Activated T-cell treated with anti-CD3 and anti-CD28 coated beads, Interleukin-2, amount 50 U/mL, for 24 hours (primary cell): ENCODE measurements at regions not wholly inside any gene's neighbourhood (a gene's known extent, or its start where the extent isn't known, plus 50 kb on each side); places are given as distances from the start of the nearest gene placed in this dataset.
"Not testable (repeated sequence)": the region's sequence is repeated elsewhere in the genome, so short reads cannot be mapped to it uniquely, and the experiment has no call there.

ENCODE experiments used
- DNase-seq: peaks from one replicate; pipeline ENCODE4 v3.0.0-alpha.2; 2020
- H3K27ac Mint-ChIP-seq: 2 replicates; pipeline ENCODE4 v1.8.0; 2020; ENCODE audit warnings: mild to moderate bottlenecking, mixed read lengths
- H3K27me3 Mint-ChIP-seq: 2 replicates; pipeline ENCODE4 v1.8.0; 2020; ENCODE audit warnings: mixed read lengths
- H3K36me3 Mint-ChIP-seq: 2 replicates; pipeline ENCODE4 v1.8.0; 2020; ENCODE audit warnings: low read depth, mixed read lengths
- H3K4me1 Mint-ChIP-seq: 2 replicates; pipeline ENCODE4 v1.8.0; 2020; ENCODE audit warnings: low read depth, mixed read lengths
- H3K4me3 Mint-ChIP-seq: 2 replicates; pipeline ENCODE4 v1.8.0; 2020; ENCODE audit warnings: mild to moderate bottlenecking, moderate library complexity, mixed read lengths
- H3K9me3 Mint-ChIP-seq: 2 replicates; pipeline ENCODE4 v1.8.0; 2020; ENCODE audit warnings: mixed read lengths

DNA sequence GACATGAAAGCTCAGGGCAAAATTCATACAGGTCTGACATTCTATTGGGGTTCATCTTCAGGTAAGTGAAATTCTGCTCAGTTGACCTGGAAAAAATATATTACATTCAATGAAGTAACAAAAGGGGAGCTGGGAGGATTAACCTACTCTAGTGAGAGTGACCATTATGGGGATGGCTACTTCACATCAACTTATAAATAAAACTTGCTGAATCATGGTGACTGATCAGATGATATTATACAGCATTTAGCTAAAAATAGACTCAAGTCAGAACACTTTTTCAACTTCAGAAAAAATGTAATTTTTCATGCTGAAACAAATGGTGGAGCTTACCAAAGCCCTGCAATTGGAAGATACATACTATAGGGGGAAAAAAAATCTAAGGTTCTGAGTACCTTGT is 800.2 kb downstream of the FSCB start:
- H3K4me3 Mint-ChIP-seq: no peak overlapping the region
- H3K27me3 Mint-ChIP-seq: no peaks in the 10 kb centered on the region
- no peaks in the 10 kb centered on the region for H3K36me3 Mint-ChIP-seq
- DNase-seq: no peak
- H3K9me3 Mint-ChIP-seq: peaks cover 7% of the 10 kb centered on the region
- no peaks in the 10 kb centered on the region for H3K4me1 Mint-ChIP-seq
- H3K27ac Mint-ChIP-seq: no peak overlapping the region

DNA sequence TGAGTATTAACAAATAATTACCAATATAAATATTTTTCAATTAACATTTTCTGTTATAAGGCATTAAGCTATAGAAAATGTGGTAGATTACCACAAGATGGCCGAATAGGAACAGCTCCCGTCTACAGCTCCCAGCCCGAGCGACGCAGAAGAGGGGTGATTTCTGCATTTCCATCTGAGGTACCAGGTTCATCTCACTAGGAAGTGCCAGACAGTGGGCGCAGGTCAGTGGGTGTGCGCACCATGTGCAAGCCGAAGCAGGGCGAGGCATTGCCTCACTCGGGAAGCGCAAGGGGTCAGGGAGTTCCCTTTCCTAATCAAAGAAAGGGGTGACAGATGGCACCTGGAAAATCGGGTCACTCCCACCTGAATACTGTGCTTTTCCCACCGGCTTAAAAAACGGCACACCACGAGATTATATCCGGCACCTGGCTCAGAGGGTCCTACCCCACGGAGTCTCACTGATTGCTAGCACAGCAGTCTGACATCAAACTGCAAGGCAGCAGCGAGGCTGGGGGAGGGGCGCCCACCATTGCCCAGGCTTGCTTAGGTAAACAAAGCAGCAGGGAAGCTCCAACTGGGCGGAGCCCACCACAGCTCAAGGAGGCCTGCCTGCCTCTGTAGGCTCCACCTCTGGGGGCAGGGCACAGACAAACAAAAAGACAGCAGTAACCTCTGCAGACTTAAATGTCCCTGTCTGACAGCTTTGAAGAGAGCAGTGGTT is 808.4 kb downstream of the FSCB start:
- not testable (repeated sequence) for H3K4me3 Mint-ChIP-seq, H3K36me3 Mint-ChIP-seq, H3K27ac Mint-ChIP-seq, H3K9me3 Mint-ChIP-seq, DNase-seq, H3K4me1 Mint-ChIP-seq, H3K27me3 Mint-ChIP-seq

DNA sequence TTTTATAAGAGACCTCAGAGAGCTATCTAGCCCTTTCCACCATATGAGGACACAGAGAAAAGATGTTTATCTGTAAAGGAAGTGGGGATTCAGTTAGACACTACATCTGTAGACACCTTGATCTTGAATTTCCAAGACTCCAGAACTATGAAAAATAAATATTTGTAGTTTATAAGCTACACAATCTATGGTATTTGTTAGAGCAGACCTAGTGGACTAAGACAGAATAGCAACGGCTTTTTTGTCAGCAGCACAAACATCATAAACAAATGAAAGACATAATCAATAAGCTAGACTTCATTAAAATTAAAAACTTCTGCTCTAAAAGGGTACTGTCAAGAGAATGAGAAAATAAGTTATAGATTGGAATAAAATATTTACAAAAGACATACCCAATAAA is 810.1 kb downstream of the FSCB start:
- Mint-ChIP-seq H3K4me1 (no peaks in the 10 kb centered on the region), H3K9me3 (peaks cover 2% of the 10 kb centered on the region), H3K4me3 (no peak overlapping the region), H3K27me3 (no peaks in the 10 kb centered on the region), H3K27ac (no peak overlapping the region), H3K36me3 (no peaks in the 10 kb centered on the region)
- DNase-seq: no peak

DNA sequence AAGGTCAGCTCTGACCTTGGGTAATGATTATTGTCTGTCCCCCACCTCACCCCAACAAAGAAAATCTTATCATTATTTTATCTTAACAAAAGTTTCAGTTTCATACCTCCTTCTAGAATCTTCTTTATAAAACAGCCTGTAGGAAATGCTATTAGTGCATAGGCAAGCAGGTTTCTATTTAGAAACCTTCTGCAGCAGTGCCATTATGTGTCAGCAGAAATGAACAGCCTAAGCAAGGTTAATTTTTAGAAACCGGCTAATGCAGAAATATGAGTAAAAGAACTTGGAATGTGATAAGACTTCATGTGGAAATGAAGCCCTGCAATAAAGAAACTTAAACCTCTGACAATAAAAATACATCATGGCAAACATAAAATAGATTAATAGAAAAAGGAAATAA is 814.4 kb downstream of the FSCB start:
- H3K36me3 Mint-ChIP-seq: no peaks in the 10 kb centered on the region
- no peak for DNase-seq
- no peaks in the 10 kb centered on the region for H3K4me1 Mint-ChIP-seq
- H3K9me3 Mint-ChIP-seq: peaks cover 7% of the 10 kb centered on the region
- H3K27ac Mint-ChIP-seq: no peak overlapping the region
- H3K27me3 Mint-ChIP-seq: no peaks in the 10 kb centered on the region
- H3K4me3 Mint-ChIP-seq: no peak overlapping the region

DNA sequence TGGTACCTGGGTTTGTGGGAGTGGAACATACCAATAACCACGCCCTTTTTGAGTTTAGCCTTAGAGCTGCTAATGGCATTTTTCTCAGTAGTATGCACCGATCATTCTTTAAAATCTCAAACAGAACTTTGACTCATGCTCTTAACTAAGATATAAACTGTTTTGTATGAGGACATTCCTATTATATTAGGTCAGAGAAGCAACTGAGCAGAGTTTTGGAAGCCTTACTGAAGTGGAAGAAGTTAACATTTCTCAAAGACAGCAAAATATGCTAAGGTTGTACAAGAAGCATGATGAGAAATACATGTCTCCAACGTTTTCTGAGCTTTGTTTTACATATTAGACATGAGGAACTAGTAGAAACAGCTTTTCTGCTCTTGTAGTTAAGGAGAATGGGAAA is 819.2 kb downstream of the FSCB start:
- DNase-seq: no peak
- Mint-ChIP-seq H3K4me1 (no peaks in the 10 kb centered on the region), H3K27me3 (no peaks in the 10 kb centered on the region), H3K27ac (no peak overlapping the region), H3K4me3 (no peak overlapping the region), H3K36me3 (no peaks in the 10 kb centered on the region), H3K9me3 (peaks cover 10% of the 10 kb centered on the region)

DNA sequence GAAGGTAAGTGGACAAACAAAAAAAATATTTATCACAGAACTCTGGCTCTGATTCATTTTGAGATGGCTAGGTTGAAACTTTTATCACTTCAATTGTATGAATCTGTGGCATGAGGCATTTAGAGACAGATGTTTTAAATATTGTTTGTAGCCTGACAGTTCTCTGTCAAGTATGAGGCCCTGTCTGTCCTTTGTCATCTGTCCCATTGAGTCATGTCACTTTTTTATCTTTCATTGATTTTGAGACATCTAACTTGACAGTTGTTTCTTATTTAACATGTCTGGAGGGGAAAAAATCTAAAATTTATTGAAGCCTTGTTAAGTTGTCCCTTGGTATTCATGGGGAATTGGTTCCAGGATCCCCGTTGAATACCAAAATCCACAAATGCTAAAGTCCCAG is 829.5 kb downstream of the FSCB start:
- DNase-seq: no peak
- H3K4me1 Mint-ChIP-seq: no peaks in the 10 kb centered on the region
- H3K27me3 Mint-ChIP-seq: no peaks in the 10 kb centered on the region
- no peak overlapping the region for H3K4me3 Mint-ChIP-seq
- no peak overlapping the region for H3K27ac Mint-ChIP-seq
- H3K9me3 Mint-ChIP-seq: peaks cover 16% of the 10 kb centered on the region
- no peaks in the 10 kb centered on the region for H3K36me3 Mint-ChIP-seq

DNA sequence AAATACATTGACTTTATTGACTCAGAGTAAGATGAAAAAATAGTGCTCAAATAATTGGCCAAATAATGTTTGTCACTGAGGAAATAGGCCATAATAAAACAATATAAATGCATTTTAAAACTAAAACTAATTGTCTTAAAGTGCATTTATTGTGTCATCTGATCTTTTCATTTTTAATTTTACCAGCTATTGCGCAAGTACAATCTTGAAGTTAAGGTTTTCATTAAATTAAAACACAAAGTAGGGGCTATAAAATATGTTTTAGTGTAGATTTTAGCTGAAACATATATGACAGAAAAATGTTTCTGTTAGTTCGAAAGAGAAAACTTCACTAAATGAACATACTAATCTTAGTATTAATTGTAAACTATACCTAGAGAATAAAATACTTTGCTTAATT is 832.8 kb downstream of the FSCB start:
- H3K27me3 Mint-ChIP-seq: no peaks in the 10 kb centered on the region
- no peak overlapping the region for H3K4me3 Mint-ChIP-seq
- peaks cover 16% of the 10 kb centered on the region for H3K9me3 Mint-ChIP-seq
- H3K36me3 Mint-ChIP-seq: no peaks in the 10 kb centered on the region
- H3K4me1 Mint-ChIP-seq: no peaks in the 10 kb centered on the region
- no peak overlapping the region for H3K27ac Mint-ChIP-seq
- DNase-seq: no peak

DNA sequence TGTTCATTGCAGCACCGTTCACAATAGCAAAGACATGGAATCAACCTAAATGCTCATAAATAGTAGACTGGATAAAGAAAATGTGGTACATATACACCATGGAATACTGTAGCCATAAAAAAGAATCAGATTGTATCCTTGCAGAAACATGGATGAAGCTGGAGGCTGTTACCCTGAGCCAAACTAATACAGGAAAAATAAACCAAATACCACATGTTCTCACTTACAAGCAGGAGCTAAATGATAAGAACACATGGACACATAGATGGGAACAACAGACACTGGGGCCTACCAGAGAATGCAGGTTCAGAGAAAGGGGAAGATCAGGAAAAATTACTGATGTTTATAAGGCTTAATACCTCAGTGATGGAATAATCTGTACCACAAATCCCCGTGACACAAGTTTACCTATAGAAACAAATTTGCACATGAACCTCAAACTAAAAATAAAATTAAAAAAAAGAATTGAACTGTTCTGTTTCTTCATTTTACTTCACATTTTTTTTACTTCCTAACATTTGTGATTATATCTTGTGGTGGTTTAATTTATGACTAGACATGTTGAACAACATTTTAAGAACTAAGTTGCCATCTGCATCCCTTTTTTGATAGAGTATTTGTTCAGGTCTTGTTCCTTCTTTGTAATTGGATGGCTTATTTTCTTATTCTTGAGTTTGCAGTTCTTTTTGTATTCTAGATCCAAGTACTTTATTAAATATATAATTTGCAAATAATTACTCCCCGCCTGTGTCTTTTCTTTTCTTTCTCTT is 835.2 kb downstream of the FSCB start:
- no peak overlapping the region for H3K4me3 Mint-ChIP-seq
- no peak overlapping the region for H3K27ac Mint-ChIP-seq
- H3K9me3 Mint-ChIP-seq: peaks cover 23% of the 10 kb centered on the region
- H3K4me1 Mint-ChIP-seq: no peaks in the 10 kb centered on the region
- no peak for DNase-seq
- no peaks in the 10 kb centered on the region for H3K36me3 Mint-ChIP-seq
- no peaks in the 10 kb centered on the region for H3K27me3 Mint-ChIP-seq

DNA sequence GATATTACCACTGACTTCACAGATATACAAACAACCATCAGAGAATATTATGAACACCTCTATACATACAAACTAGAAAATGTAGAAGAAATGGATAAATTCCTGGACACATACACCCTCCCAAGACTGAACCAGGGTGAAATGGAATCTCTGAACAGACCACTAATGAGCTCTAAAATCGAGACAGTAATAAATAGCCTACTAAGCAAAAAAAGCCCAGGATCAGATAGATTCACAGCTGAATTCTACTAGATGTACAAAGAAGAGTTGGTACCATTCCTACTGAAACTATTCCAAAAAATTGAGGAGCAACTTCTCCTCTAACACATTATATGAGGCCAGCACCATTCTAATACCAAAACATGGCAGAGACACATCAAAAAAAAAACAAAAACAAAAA is 837.7 kb downstream of the FSCB start:
- H3K9me3 Mint-ChIP-seq: peaks cover 20% of the 10 kb centered on the region
- H3K4me3 Mint-ChIP-seq: no peak overlapping the region
- DNase-seq: no peak
- H3K27ac Mint-ChIP-seq: no peak overlapping the region
- no peaks in the 10 kb centered on the region for H3K4me1 Mint-ChIP-seq
- H3K36me3 Mint-ChIP-seq: no peaks in the 10 kb centered on the region
- no peaks in the 10 kb centered on the region for H3K27me3 Mint-ChIP-seq

DNA sequence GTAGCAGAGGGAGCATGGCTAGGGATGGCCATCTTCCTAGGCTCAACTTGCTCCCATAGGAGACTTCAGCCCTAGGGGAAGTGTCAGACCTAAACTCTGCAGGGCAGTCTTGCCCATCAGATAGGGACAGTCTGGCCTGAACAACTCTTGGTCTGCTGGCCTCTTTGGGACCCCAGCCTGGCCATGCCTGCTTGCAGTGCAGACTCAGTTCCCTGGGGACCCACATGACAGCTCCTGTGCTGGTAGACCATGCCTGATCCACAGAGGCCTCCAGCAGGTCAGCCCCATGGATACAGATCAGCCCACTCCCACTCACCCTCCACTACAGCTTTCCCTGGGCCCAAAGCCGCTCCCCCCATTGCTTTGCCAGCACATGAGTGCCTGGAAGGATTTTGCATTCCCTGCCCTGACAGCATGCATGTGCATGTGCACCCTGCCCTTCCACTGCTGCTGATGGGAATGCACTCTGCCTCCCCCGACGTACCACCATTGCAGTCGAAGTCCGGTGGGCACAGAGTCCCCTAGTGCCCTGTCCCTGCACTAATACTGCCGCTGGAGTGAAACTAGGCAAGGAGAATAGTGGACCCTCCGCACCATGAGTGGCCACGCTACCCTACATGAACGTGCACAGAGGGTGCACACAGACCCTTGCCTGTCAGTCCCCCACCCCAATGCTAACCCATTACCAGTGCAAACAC is 841.4 kb downstream of the FSCB start:
- no peaks in the 10 kb centered on the region for H3K36me3 Mint-ChIP-seq
- H3K9me3 Mint-ChIP-seq: peaks cover 15% of the 10 kb centered on the region
- no peak overlapping the region for H3K27ac Mint-ChIP-seq
- DNase-seq: no peak
- H3K27me3 Mint-ChIP-seq: no peaks in the 10 kb centered on the region
- H3K4me1 Mint-ChIP-seq: no peaks in the 10 kb centered on the region
- no peak overlapping the region for H3K4me3 Mint-ChIP-seq

DNA sequence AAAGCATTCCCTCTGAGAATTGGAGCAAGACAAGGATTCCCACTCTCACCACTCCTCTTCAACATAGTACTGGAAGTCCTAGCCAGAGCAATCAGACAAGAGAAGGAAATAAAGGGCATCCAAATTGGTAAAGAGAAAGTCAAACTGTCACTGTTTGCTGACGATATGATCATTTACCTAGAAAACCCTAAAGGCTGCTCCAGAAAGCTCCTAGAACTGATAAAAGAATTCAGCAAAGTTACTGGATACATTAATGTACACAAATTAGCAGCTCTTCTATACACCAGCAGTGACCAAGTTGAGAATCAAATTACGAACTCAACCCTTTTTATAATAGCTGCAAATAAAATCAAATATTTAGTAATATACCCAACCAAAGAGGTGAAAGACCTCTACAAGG is 851.9 kb downstream of the FSCB start:
- not testable (repeated sequence) for H3K27ac Mint-ChIP-seq, H3K36me3 Mint-ChIP-seq, H3K4me1 Mint-ChIP-seq, DNase-seq, H3K27me3 Mint-ChIP-seq, H3K4me3 Mint-ChIP-seq
- H3K9me3 Mint-ChIP-seq: peaks cover 47% of the 10 kb centered on the region

DNA sequence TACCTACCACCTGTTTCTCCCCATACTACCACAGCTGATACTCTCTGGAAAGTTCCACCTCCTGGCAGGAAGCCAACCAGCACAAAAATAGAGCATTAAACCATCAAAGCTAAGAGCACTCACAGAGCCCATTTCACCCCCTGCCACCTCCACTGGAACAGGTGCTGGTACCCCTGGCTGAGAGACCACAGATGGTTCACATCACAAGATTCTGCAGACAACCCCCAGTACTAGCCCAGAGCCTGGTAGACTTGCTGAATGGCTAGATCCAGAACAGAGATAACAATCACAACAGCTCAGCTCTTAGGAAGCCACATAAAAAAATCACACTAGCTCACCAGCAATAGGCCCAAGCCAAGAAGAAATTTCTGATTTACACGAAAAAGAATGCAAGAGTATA is 855.2 kb downstream of the FSCB start:
- H3K27ac Mint-ChIP-seq: no peak overlapping the region

DNA sequence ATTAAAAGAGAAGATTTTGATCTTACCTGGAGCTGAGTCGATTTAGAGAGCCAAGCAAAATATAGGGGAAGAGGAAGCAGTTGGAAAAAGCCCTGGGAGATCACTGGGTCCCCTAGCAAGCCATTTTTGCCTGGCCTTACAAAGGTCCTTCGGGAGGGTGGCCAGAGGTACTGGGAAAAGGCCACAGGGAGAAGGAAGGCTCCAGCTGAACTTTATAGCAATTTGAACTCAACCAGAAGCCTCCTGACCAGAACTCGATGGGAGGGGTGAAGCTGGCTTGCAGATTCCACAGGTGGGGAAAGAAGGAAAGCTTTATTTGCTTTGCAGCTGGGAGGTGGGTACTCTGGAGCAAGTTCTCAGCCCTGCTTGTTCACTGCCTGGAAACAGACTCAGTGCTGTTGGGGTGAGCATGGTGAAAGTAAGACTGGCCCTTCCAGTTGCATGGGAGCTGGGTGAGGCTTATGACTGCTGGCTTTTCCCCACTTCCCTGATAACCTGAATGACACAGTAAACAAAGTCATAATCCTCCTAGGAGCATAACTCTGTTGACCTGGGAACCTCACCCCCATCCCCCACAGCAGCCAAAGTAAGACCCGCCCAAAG is 855.8 kb downstream of the FSCB start:
- no peak overlapping the region for H3K4me3 Mint-ChIP-seq
- no peak overlapping the region for H3K27ac Mint-ChIP-seq
- H3K9me3 Mint-ChIP-seq: peaks cover 43% of the 10 kb centered on the region
- H3K36me3 Mint-ChIP-seq: no peaks in the 10 kb centered on the region
- no peaks in the 10 kb centered on the region for H3K27me3 Mint-ChIP-seq
- H3K4me1 Mint-ChIP-seq: no peaks in the 10 kb centered on the region
- no peak for DNase-seq

More for the DNA sequence above, 855.2 kb downstream of the FSCB start:
- Mint-ChIP-seq H3K4me3 (no peak overlapping the region), H3K27me3 (no peaks in the 10 kb centered on the region), H3K9me3 (peaks cover 48% of the 10 kb centered on the region), H3K36me3 (no peaks in the 10 kb centered on the region), H3K4me1 (no peaks in the 10 kb centered on the region)
- no peak for DNase-seq

DNA sequence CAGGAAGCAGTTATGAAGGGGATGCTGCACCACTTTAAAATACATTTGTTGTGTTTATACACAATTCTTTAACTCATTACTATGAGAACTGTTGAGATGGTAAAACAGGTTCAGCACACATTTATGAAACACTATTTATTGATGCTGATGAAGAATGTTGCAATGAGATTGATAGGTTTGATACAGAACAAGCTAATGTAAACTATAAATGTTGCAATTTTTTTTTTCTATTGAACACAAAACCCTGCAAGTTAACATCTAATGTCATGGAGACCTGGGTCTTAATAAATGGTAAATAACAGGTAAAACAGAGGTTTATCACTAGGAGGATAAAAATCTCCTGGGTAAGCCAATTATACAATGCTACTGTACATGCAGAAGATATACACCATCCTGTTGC is 857.6 kb downstream of the FSCB start:
- H3K9me3 Mint-ChIP-seq: peaks cover 43% of the 10 kb centered on the region
- H3K4me3 Mint-ChIP-seq: no peak overlapping the region
- no peaks in the 10 kb centered on the region for H3K27me3 Mint-ChIP-seq
- H3K27ac Mint-ChIP-seq: no peak overlapping the region
- DNase-seq: no peak
- no peaks in the 10 kb centered on the region for H3K4me1 Mint-ChIP-seq
- no peaks in the 10 kb centered on the region for H3K36me3 Mint-ChIP-seq

DNA sequence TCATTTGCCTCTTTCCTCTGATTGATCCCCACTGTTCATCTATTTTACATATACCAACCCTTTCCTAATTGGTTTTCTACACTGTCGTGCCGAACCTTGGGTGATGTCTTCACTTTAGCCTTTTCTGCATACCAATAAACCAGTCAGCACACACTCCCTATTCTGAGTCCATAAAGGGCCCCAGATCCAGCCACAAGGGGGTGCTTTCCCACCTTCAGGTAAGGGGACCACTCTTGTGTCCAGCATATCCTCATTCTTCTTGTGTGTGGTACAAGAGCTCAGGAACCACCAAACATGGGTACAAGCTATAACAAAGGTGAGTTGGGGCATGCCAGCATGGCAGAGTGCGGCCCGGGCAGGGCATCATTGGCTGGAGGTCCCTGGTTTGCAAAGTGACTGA is 859.8 kb downstream of the FSCB start:
- H3K27me3 Mint-ChIP-seq: no peaks in the 10 kb centered on the region
- no peaks in the 10 kb centered on the region for H3K36me3 Mint-ChIP-seq
- H3K4me1 Mint-ChIP-seq: no peaks in the 10 kb centered on the region
- H3K4me3 Mint-ChIP-seq: no peak overlapping the region
- no peak overlapping the region for H3K27ac Mint-ChIP-seq
- no peak for DNase-seq
- peaks cover 35% of the 10 kb centered on the region for H3K9me3 Mint-ChIP-seq
